ENCODE measurements at regions not wholly inside any gene's neighbourhood (a gene's known extent, or its start where the extent isn't known, plus 50 kb on each side); places are given as distances from the start of the nearest gene placed in this dataset.
A peak's percentile ranks its signal among the peaks of the same experiment; 100 is the strongest.

- peaks cover 58% of the 10 kb centered on the region for H3F3A ChIP-seq (ENCODE audit: insufficient read depth)
- no peaks in the 10 kb centered on the region for H3K79me2 ChIP-seq (ENCODE audit: insufficient read depth)
- TF ChIP-seq EZH2phosphoT487 (IDR thresholded peaks at IDR 0.05; ENCODE audit: insufficient read depth, low read depth), result no peak
- no peak for TF ChIP-seq EZH2 (IDR thresholded peaks at IDR 0.05; ENCODE audit: insufficient read depth, poor library complexity, severe bottlenecking)
- 3% methylated on average over 4 of the region's 4 CpGs for WGBS, 2 experiments (ENCODE audit: low coverage in 1 of 2, low lambda C conversion rate in 2 of 2, missing lambda C conversion rate in 2 of 2)
- no peaks in the 10 kb centered on the region for H3K27me3 ChIP-seq (replicated peaks; ENCODE audit: insufficient read depth)
- H3K9me3 ChIP-seq (ENCODE audit: low read depth), result no peaks in the 10 kb centered on the region
- DNase-seq, result peak; percentile 45
- in situ Hi-C loops (cut with MboI), result no loop called here
- peak overlapping the region; percentile 67 for H3K9ac ChIP-seq
- peak overlapping the region; percentile 67 for H3K4me2 ChIP-seq (ENCODE audit: unreplicated experiment)
- no peaks in the 10 kb centered on the region for H4K20me1 ChIP-seq (ENCODE audit: insufficient read depth)
- H2AFZ ChIP-seq, result peak overlapping the region; percentile 82
- H3K4me3 ChIP-seq, result peak overlapping the region; percentile 46
- peak overlapping the region; percentile 97 for H3K27ac ChIP-seq
- H3K36me3 ChIP-seq (ENCODE audit: low read depth), result no peaks in the 10 kb centered on the region
- H3K9me2 ChIP-seq (ENCODE audit: insufficient read depth), result no peaks in the 10 kb centered on the region
- peaks cover 45% of the 10 kb centered on the region for H3K4me1 ChIP-seq (ENCODE audit: insufficient read depth)
Measured at GRCh38 chr18:68439642-68440041, 275.3 kb downstream of the TMX3 start.

DNA sequence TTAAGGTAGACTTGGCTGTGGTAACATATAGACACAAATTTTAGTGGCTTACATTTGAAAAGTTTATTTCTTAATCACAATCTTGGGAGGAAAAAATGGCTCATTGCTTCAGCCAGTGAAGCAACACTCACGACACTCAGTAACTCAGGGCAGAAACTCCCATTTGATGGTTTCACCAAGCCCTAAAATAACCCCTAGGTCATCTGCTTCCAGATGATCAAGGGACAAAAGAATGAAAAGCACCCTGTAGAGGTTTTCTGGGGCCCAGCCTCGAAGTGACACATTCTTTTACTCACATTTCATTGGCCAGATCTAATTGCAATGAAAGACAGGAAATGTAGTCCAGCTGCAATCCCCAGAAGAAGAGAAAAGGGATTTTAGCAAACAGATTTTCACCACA, 275.9 kb downstream of the TMX3 start:
- Histone ChIP-seq H2AFZ (peak overlapping the region; percentile 82), H3K27me3 (replicated peaks; ENCODE audit: insufficient read depth) (no peaks in the 10 kb centered on the region), H3K27ac (peak overlapping the region; percentile 97), H3K4me2 (ENCODE audit: unreplicated experiment) (peak overlapping the region; percentile 67), H3K4me1 (ENCODE audit: insufficient read depth) (peaks cover 45% of the 10 kb centered on the region), H4K20me1 (ENCODE audit: insufficient read depth) (no peaks in the 10 kb centered on the region), H3K9ac (peak overlapping the region; percentile 67), H3F3A (ENCODE audit: insufficient read depth) (peaks cover 58% of the 10 kb centered on the region), H3K36me3 (ENCODE audit: low read depth) (no peaks in the 10 kb centered on the region), H3K79me2 (ENCODE audit: insufficient read depth) (no peaks in the 10 kb centered on the region), H3K4me3 (peak overlapping the region; percentile 46), H3K9me3 (ENCODE audit: low read depth) (no peaks in the 10 kb centered on the region), H3K9me2 (ENCODE audit: insufficient read depth) (no peaks in the 10 kb centered on the region)
- 0% methylated on average over 2 of the region's 2 CpGs for WGBS, 2 experiments (ENCODE audit: low coverage in 1 of 2, low lambda C conversion rate in 2 of 2, missing lambda C conversion rate in 2 of 2)
- TF ChIP-seq EZH2phosphoT487 (IDR thresholded peaks at IDR 0.05; ENCODE audit: insufficient read depth, low read depth), result 0 out of 2 replicates have a peak, but pooled peaks have one; percentile 63
- no peak for TF ChIP-seq EZH2 (IDR thresholded peaks at IDR 0.05; ENCODE audit: insufficient read depth, poor library complexity, severe bottlenecking)
- in situ Hi-C loops (cut with MboI), result no loop called here
- DNase-seq, result peak; percentile 91

GRCh38 chr18:68438536-68438935, 276.4 kb downstream of the TMX3 start:
- H3K36me3 ChIP-seq (ENCODE audit: low read depth), result no peaks in the 10 kb centered on the region
- H3K4me2 ChIP-seq (ENCODE audit: unreplicated experiment), result peak overlapping the region; percentile 67
- in situ Hi-C loops (cut with MboI), result no loop called here

DNA sequence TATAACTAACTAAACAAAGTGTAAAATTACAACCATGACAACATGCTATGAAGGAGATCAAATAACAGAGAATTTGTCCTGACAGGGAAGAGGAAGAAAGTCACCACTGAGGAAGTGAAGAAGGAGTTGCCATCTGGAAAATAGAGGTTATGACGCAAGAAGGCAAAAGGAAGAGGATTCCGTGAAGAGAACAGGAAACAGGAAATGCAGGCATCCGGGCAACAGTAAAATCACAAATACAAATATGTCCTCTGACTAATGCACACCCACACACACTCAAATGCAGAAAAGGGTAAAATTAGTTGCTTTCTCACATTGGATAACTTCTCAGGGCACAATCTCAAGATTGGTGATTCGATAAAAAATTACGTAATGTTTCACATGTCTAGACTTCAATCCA, 278.4 kb downstream of the TMX3 start:
- Histone ChIP-seq H3K9me2 (ENCODE audit: insufficient read depth) (no peaks in the 10 kb centered on the region), H3K27me3 (replicated peaks; ENCODE audit: insufficient read depth) (no peaks in the 10 kb centered on the region), H3K4me3 (no peak overlapping the region), H3K9me3 (ENCODE audit: low read depth) (no peaks in the 10 kb centered on the region), H3F3A (ENCODE audit: insufficient read depth) (peaks cover 55% of the 10 kb centered on the region), H3K4me1 (ENCODE audit: insufficient read depth) (peaks cover 51% of the 10 kb centered on the region), H3K9ac (peak overlapping the region; percentile 22; the same call in 1 of the 2 replicates), H3K36me3 (ENCODE audit: low read depth) (no peaks in the 10 kb centered on the region), H2AFZ (peak overlapping the region; percentile 42), H3K4me2 (ENCODE audit: unreplicated experiment) (no peak overlapping the region), H4K20me1 (ENCODE audit: insufficient read depth) (no peaks in the 10 kb centered on the region), H3K79me2 (ENCODE audit: insufficient read depth) (no peaks in the 10 kb centered on the region), H3K27ac (peak overlapping the region; percentile 97)
- 40 to 45% methylated on average over 5 of the region's 5 CpGs for WGBS, 2 experiments (ENCODE audit: low coverage in 1 of 2, low lambda C conversion rate in 2 of 2, missing lambda C conversion rate in 2 of 2)
- TF ChIP-seq EZH2 (IDR thresholded peaks at IDR 0.05; ENCODE audit: insufficient read depth, poor library complexity, severe bottlenecking) (no peak), EZH2phosphoT487 (IDR thresholded peaks at IDR 0.05; ENCODE audit: insufficient read depth, low read depth) (no peak)
- in situ Hi-C loops (cut with MboI), result no loop called here
- DNase-seq, result peak; percentile 82

More at GRCh38 chr18:68438536-68438935, 276.4 kb downstream of the TMX3 start:
- 80 to 84% methylated on average over 3 of the region's 3 CpGs for WGBS, 2 experiments (ENCODE audit: low coverage in 1 of 2, low lambda C conversion rate in 2 of 2, missing lambda C conversion rate in 2 of 2)
- Histone ChIP-seq H3K79me2 (ENCODE audit: insufficient read depth) (no peaks in the 10 kb centered on the region), H3K4me3 (no peak overlapping the region), H4K20me1 (ENCODE audit: insufficient read depth) (no peaks in the 10 kb centered on the region), H3F3A (ENCODE audit: insufficient read depth) (peaks cover 58% of the 10 kb centered on the region), H3K9me2 (ENCODE audit: insufficient read depth) (no peaks in the 10 kb centered on the region), H3K27me3 (replicated peaks; ENCODE audit: insufficient read depth) (no peaks in the 10 kb centered on the region), H3K27ac (peak overlapping the region; percentile 97), H3K9me3 (ENCODE audit: low read depth) (no peaks in the 10 kb centered on the region), H3K4me1 (ENCODE audit: insufficient read depth) (peaks cover 45% of the 10 kb centered on the region), H3K9ac (peak overlapping the region; percentile 67), H2AFZ (peak overlapping the region; percentile 82)
- no peak for DNase-seq
- TF ChIP-seq EZH2 (IDR thresholded peaks at IDR 0.05; ENCODE audit: insufficient read depth, poor library complexity, severe bottlenecking) (no peak), EZH2phosphoT487 (IDR thresholded peaks at IDR 0.05; ENCODE audit: insufficient read depth, low read depth) (no peak)

DNA sequence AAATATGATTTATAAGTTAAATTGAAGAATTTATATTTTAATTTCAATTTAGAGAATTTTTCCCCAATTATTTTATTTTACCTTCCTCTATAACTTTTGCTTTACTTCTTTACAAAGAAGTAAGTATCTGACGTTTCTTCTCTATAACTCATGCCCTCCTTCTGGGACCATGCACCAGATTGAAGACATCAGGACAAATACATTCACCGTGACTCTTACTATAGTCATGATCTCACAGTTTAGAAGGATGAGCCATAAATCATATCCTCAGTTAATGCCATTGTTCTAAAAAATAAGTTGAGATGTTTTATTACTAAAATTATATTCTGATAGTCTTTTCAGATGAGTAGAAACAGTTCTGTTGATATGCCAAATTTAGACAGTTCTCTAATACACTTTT, 279.3 kb downstream of the TMX3 start:
- in situ Hi-C loops (cut with MboI), result no loop called here
- H3K27me3 ChIP-seq (replicated peaks; ENCODE audit: insufficient read depth), result no peaks in the 10 kb centered on the region
- DNase-seq, result no peak
- H2AFZ ChIP-seq, result no peak overlapping the region
- no peak overlapping the region for H3K9ac ChIP-seq
- H3K9me3 ChIP-seq (ENCODE audit: low read depth), result no peaks in the 10 kb centered on the region
- WGBS, 2 experiments (ENCODE audit: low coverage in 1 of 2, low lambda C conversion rate in 2 of 2, missing lambda C conversion rate in 2 of 2), result 71 to 79% methylated on average over 2 of the region's 2 CpGs
- H4K20me1 ChIP-seq (ENCODE audit: insufficient read depth), result no peaks in the 10 kb centered on the region
- peaks cover 50% of the 10 kb centered on the region for H3F3A ChIP-seq (ENCODE audit: insufficient read depth)
- no peaks in the 10 kb centered on the region for H3K36me3 ChIP-seq (ENCODE audit: low read depth)
- no peaks in the 10 kb centered on the region for H3K79me2 ChIP-seq (ENCODE audit: insufficient read depth)
- no peak for TF ChIP-seq EZH2 (IDR thresholded peaks at IDR 0.05; ENCODE audit: insufficient read depth, poor library complexity, severe bottlenecking)
- TF ChIP-seq EZH2phosphoT487 (IDR thresholded peaks at IDR 0.05; ENCODE audit: insufficient read depth, low read depth), result no peak
- H3K4me1 ChIP-seq (ENCODE audit: insufficient read depth), result peaks cover 51% of the 10 kb centered on the region
- peak overlapping the region; percentile 97 for H3K27ac ChIP-seq
- no peaks in the 10 kb centered on the region for H3K9me2 ChIP-seq (ENCODE audit: insufficient read depth)
- H3K4me3 ChIP-seq, result no peak overlapping the region
- H3K4me2 ChIP-seq (ENCODE audit: unreplicated experiment), result no peak overlapping the region

All from GM23248 (cell line).